ENCODE measurements at regions not wholly inside any gene's neighbourhood (a gene's known extent, or its start where the extent isn't known, plus 50 kb on each side); places are given as distances from the start of the nearest gene placed in this dataset.

DNA sequence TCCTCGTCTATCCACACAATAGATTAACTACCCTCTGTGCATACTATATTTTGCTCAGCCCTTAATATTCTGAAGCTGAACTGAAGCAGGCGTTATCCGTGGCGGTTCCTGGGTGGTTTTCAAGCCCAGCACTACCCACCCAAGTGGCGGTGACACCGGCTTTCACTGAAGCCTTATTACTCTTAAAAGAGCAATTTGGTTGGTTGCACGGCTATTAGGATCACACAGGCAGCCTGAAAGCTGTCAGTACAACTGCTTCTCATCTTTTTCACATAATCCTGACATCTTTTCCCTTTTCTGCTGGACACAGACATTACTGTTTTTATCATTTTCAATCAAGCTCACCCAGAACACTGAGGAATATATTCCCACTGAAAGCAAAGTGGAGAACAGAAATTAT, 525.3 kb upstream of the ZNF717 start:
- no peak for TF ChIP-seq CTCF (IDR thresholded peaks at IDR 0.05; ENCODE audit: low read depth, low read length)
- no peak for TF ChIP-seq EZH2phosphoT487 (IDR thresholded peaks at IDR 0.05; ENCODE audit: low read depth)

Measured in OCI-LY3 (cell line).